Activated T-cell treated with anti-CD3 and anti-CD28 coated beads, Interleukin-2, amount 50 U/mL, for 24 hours (primary cell): ENCODE measurements at regions not wholly inside any gene's neighbourhood (a gene's known extent, or its start where the extent isn't known, plus 50 kb on each side); places are given as distances from the start of the nearest gene placed in this dataset.

Experiments
- DNase-seq: peaks from one replicate; pipeline ENCODE4 v3.0.0-alpha.2; 2020
- H3K27ac Mint-ChIP-seq: 2 replicates; pipeline ENCODE4 v1.8.0; 2020; ENCODE audit warnings: mild to moderate bottlenecking, mixed read lengths
- H3K27me3 Mint-ChIP-seq: 2 replicates; pipeline ENCODE4 v1.8.0; 2020; ENCODE audit warnings: mixed read lengths
- H3K36me3 Mint-ChIP-seq: 2 replicates; pipeline ENCODE4 v1.8.0; 2020; ENCODE audit warnings: low read depth, mixed read lengths
- H3K4me1 Mint-ChIP-seq: 2 replicates; pipeline ENCODE4 v1.8.0; 2020; ENCODE audit warnings: low read depth, mixed read lengths
- H3K4me3 Mint-ChIP-seq: 2 replicates; pipeline ENCODE4 v1.8.0; 2020; ENCODE audit warnings: mild to moderate bottlenecking, moderate library complexity, mixed read lengths
- H3K9me3 Mint-ChIP-seq: 2 replicates; pipeline ENCODE4 v1.8.0; 2020; ENCODE audit warnings: mixed read lengths

DNA sequence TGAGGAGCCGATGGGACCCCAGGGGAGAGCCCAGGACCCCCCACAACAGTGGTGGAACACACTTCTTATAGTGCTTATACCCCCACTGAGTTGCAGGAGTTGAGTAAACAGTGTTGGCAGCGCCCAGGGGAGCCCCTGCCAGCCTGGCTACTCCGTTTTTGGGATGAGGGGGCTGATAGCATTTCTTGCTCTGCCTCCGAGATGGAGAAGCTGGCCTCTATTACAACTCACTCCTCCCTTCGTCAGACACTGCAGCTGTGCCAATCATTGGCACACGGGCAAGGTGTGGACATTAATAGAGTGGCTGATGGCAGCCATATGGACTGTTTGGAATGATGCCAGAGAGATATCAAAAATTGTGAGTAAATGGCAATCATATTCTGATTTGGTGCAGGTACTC is 94.9 kb upstream of the TMPO start:
- Mint-ChIP-seq H3K4me3 (no peak overlapping the region), H3K27me3 (no peaks in the 10 kb centered on the region), H3K36me3 (no peaks in the 10 kb centered on the region)

DNA sequence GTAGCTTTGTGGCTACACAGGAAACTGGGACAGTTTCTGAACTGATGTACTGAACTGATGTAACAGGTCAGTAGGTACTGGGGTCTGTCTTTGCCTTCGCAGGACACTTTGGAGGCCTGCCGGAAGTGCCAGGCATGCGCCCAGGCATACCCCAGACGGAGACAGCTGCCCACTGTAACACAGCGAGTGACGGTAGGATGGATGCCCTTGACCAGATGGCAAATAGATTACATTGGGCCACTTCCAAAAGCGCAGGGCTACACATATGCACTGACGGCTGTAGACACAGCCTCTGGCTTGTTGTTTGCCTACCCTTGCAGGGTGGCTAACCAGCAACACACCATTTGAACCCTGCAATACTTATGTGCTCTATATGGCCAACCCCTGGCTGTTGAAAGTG is 94.1 kb upstream of the TMPO start:
- DNase-seq = no peak
- Mint-ChIP-seq H3K27me3 (no peaks in the 10 kb centered on the region), H3K9me3 (no peaks in the 10 kb centered on the region), H3K4me3 (no peak overlapping the region), H3K27ac (no peak overlapping the region), H3K4me1 (peaks cover 4% of the 10 kb centered on the region), H3K36me3 (no peaks in the 10 kb centered on the region)

More for the DNA sequence above, 94.9 kb upstream of the TMPO start:
- no peak for DNase-seq
- H3K27ac Mint-ChIP-seq = no peak overlapping the region
- peaks cover 4% of the 10 kb centered on the region for H3K4me1 Mint-ChIP-seq
- H3K9me3 Mint-ChIP-seq = no peaks in the 10 kb centered on the region

DNA sequence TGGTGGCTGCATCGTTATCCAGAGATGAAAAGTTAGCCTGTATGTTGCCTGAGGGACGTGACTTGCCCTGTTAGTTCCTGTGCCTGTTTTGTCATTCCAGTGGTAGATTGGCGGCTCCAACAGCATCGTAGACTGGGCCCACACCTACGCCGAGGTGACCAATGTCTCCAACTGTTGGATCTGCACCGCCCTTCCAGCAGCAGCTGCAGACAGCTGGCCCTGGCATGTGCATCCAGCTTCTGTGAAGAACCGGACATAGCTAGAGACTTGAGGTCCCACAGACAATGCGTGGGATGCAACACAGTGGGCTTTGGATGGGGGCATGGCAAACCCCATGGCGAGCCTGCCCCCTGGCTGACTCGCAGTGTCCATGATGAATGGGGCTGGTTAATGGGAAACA is 93.0 kb upstream of the TMPO start:
- Mint-ChIP-seq H3K4me1 (peaks cover 4% of the 10 kb centered on the region), H3K27me3 (no peaks in the 10 kb centered on the region), H3K9me3 (no peaks in the 10 kb centered on the region), H3K27ac (no peak overlapping the region), H3K4me3 (no peak overlapping the region), H3K36me3 (no peaks in the 10 kb centered on the region)
- no peak for DNase-seq

DNA sequence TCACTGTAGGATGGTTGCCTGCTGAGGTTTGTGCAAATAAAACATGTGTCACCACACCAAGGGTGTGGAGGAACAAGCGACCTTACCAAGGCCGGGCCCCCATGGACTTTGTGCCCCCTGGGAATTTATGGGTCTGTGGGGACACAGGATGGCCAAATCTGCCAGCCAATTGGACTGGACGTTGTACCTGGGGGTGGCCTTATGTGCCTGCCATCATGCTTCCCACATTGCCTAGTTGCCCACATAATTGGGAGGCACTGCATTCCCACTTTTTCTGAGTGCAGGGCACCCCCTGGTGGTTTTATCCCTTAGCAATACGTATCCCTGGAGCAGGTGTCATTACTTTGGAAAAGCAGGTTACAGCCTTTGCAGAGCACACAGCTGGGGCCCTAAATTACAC is 92.6 kb upstream of the TMPO start:
- no peak for DNase-seq
- Mint-ChIP-seq H3K4me3 (no peak overlapping the region), H3K36me3 (no peaks in the 10 kb centered on the region), H3K27me3 (no peaks in the 10 kb centered on the region), H3K27ac (no peak overlapping the region), H3K9me3 (no peaks in the 10 kb centered on the region), H3K4me1 (peaks cover 4% of the 10 kb centered on the region)

DNA sequence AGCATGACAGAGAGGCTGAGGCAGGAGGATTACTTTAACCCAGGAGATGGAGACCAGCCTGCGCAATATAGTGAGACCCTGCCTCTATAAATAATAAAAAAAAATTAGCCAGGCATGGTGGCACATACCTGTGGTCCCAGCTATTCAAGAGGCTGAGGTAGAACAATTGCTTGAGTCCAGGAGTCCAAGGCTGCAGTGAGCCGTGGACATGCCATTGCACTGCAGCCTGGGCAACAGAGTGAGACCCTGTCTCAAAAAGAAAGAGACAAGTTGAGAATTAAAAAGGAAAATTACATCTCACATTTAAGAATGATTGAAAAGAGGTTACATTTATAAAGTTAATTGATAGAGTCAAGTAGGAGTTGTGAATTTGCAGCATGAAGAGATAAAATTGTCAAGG is 91.4 kb upstream of the TMPO start:
- Mint-ChIP-seq H3K27ac (no peak overlapping the region), H3K27me3 (no peaks in the 10 kb centered on the region), H3K36me3 (no peaks in the 10 kb centered on the region), H3K9me3 (no peaks in the 10 kb centered on the region), H3K4me1 (peaks cover 4% of the 10 kb centered on the region), H3K4me3 (no peak overlapping the region)
- no peak for DNase-seq

DNA sequence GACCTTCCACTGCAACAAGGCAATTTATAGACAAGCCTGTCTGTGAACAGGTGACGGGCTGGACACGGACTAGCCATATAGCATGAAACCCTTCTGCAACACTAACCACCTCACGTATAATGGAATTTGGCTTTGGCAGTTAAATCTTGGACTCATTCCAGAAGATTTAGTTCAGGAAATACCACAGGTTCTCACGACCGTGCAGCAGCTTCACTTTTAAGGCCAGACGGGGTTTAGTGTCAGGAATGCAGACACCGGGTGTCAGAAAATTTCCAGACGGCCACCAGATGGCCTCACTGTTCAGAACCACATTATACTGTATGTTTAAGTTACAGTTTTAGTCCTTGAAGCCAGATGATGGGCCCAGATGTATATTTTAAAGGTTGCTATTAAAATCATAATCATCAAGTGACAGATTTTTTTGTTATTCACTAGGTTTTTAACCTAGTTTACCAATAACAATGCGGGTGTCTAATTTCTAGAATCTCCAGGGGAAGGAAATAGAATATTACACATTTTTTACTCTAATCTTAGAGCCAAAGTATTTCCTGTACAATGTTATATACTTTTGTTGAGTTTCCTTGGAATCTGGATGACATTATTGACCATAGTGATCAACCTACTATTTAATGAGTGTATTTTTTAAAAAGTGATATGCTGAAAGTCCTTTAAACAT is 90.5 kb upstream of the TMPO start:
- no peak overlapping the region for H3K4me3 Mint-ChIP-seq
- H3K9me3 Mint-ChIP-seq = no peaks in the 10 kb centered on the region
- H3K4me1 Mint-ChIP-seq = peaks cover 4% of the 10 kb centered on the region
- no peak overlapping the region for H3K27ac Mint-ChIP-seq
- no peaks in the 10 kb centered on the region for H3K27me3 Mint-ChIP-seq
- peak; percentile 58 for DNase-seq
- no peaks in the 10 kb centered on the region for H3K36me3 Mint-ChIP-seq

DNA sequence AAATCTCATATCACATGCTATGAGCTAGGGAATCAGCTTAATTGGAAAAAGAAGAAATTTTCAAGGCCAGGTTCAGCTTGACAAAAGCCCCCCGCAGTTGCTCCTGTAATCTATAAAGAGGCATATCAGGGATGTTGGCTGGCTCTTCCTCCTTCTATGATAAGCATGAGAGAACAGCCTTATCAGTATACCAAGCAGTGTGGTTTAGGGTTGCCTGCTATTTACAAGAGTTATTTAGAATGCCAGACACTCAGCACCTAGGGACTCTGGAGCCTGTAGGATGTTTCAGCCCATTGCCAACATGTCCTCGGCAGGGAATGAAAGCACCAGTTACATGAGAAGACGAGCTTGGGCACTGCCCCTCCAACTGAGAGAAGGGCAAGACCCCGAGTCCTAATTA is 89.5 kb upstream of the TMPO start:
- H3K4me3 Mint-ChIP-seq = no peak overlapping the region
- H3K4me1 Mint-ChIP-seq = peaks cover 4% of the 10 kb centered on the region
- no peak for DNase-seq
- H3K27ac Mint-ChIP-seq = no peak overlapping the region
- H3K9me3 Mint-ChIP-seq = no peaks in the 10 kb centered on the region
- H3K27me3 Mint-ChIP-seq = no peaks in the 10 kb centered on the region
- H3K36me3 Mint-ChIP-seq = no peaks in the 10 kb centered on the region

DNA sequence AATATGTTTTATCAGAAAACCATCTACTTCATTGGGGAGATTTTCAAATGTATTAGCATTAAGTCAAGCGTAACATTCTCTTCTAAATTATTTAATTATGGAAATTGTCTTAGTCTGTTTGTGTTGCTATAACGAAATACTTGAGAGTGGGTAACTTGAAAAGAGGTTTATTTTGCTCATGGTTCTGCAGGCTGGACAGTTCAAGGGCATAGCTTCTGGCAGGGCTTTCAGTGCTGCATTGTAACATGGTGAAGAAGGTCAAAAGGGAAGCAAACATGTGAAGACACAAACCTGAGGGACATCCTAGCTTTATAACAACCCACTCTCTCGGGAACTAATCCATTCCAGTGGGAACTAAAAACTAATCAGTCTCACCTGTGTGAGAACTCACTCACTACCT is 84.3 kb upstream of the TMPO start:
- peaks cover 19% of the 10 kb centered on the region for H3K27me3 Mint-ChIP-seq
- H3K4me1 Mint-ChIP-seq = no peaks in the 10 kb centered on the region
- peaks cover 9% of the 10 kb centered on the region for H3K9me3 Mint-ChIP-seq
- DNase-seq = no peak
- no peak overlapping the region for H3K4me3 Mint-ChIP-seq
- no peak overlapping the region for H3K27ac Mint-ChIP-seq
- H3K36me3 Mint-ChIP-seq = no peaks in the 10 kb centered on the region

DNA sequence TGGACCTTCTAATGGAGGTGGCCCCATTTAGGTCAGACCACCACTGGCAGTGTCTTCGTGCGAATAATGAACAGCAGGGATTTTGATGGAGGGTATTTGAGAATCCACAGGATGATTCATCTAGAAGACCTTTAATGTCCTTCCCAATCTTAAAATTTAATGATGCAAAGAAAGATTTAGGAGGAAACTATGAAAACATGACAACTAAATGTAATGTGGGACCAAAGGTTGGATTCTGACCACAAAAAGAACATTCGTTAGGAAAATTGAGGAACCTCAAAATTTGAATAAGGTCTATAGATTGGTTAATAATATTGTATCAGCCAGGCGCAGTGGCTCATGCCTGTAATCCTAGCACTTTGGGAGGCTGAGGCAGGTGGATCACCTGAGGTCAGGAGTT is 78.2 kb upstream of the TMPO start:
- H3K4me3 Mint-ChIP-seq = no peak overlapping the region
- peaks cover 6% of the 10 kb centered on the region for H3K4me1 Mint-ChIP-seq
- H3K36me3 Mint-ChIP-seq = no peaks in the 10 kb centered on the region
- no peak overlapping the region for H3K27ac Mint-ChIP-seq
- peaks cover 62% of the 10 kb centered on the region for H3K27me3 Mint-ChIP-seq
- DNase-seq = no peak
- H3K9me3 Mint-ChIP-seq = peaks cover 9% of the 10 kb centered on the region

DNA sequence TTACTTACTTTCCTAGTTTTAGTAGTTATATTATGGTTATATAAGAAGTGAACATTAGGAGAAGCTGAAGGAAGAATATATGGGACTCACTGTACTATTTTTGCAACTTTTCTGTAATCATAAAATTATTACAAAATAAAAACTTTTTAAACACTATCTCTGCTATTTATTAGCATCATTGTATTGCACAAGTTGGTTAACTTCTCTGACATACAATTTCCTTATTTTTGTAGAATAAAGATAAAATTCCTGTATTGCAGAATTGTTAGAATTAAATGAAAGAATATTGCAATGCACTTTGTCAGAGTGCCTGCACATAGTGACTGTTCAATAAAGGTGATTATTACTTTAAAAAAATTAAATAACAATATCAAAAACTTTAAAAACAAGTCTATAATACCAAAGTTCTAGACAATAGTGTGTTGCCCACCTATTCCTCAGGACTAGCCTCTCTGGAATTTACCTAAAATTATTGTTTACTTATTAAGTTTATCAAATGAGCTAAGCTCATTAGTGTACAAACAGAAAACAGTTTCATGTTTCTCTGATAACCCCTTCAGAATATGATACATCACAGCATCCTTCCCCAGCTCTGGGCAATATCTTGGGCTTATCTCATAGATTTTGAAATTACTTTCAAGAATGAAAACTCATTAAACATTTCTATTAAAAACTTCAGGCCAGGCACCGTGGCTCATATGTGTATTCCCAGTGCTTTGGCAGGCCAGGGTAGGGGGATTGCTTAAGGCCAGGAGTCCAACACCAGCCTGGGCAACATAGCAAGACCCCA is 77.4 kb upstream of the TMPO start:
- peaks cover 66% of the 10 kb centered on the region for H3K27me3 Mint-ChIP-seq
- no peaks in the 10 kb centered on the region for H3K36me3 Mint-ChIP-seq
- peaks cover 6% of the 10 kb centered on the region for H3K4me1 Mint-ChIP-seq
- no peak overlapping the region for H3K27ac Mint-ChIP-seq
- no peak overlapping the region for H3K4me3 Mint-ChIP-seq
- peaks cover 9% of the 10 kb centered on the region for H3K9me3 Mint-ChIP-seq
- no peak for DNase-seq

DNA sequence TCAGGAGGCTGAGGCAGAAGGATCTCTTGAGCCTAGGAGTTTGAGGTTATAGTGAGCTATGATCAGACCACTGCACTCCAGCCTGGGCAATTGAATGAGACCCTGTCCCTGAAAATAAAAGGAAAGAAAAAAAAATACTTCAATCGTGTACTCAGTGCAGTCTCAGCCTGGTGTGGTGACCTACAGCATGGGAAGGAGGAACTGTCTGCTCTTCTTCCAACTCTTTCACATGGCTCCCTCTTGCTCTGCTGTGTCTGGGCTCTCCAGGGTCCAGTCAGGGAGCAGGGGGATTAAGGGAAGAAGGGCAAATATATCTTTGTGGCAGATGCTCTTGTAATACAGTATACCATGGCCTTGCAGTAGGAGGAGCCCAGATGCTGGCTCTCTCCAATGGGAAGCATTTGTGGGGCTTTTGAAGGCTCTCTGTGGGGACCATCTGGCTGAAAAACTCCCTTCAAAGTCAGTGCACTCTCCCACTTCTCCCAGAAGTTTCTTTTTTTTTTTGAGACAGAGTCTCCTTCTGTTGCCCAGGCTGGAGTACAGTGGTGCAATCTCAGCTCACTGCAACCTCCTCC is 76.6 kb upstream of the TMPO start:
- H3K9me3 Mint-ChIP-seq = peaks cover 9% of the 10 kb centered on the region
- peaks cover 6% of the 10 kb centered on the region for H3K4me1 Mint-ChIP-seq
- no peak overlapping the region for H3K27ac Mint-ChIP-seq
- no peak overlapping the region for H3K4me3 Mint-ChIP-seq
- H3K36me3 Mint-ChIP-seq = no peaks in the 10 kb centered on the region
- no peak for DNase-seq
- peaks cover 63% of the 10 kb centered on the region for H3K27me3 Mint-ChIP-seq

DNA sequence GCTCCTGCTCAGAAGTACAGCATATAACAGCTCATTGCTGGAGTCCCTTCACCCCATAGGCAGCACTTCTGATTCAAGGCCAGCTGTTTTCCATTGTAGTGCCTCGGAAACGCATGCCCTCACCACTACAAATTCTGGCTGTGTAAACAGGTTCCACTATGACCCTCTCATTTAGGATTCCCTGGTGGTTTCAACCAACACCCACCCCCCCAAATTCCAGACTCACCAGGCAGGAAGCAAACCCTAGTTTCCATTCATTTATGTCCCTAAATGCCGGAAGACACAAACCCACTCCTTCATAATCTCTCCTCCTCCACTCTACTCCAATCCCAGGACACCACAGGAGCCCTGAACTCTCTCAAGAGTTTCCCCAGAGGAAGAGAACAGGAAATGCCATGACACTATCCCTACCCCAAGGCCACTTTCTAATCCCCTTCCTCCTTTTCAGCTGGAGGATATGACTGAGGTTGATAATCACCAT is 75.9 kb upstream of the TMPO start:
- Mint-ChIP-seq H3K9me3 (peaks cover 9% of the 10 kb centered on the region), H3K4me1 (peaks cover 6% of the 10 kb centered on the region), H3K4me3 (no peak overlapping the region), H3K36me3 (no peaks in the 10 kb centered on the region), H3K27ac (no peak overlapping the region), H3K27me3 (peaks cover 63% of the 10 kb centered on the region)
- DNase-seq = no peak

DNA sequence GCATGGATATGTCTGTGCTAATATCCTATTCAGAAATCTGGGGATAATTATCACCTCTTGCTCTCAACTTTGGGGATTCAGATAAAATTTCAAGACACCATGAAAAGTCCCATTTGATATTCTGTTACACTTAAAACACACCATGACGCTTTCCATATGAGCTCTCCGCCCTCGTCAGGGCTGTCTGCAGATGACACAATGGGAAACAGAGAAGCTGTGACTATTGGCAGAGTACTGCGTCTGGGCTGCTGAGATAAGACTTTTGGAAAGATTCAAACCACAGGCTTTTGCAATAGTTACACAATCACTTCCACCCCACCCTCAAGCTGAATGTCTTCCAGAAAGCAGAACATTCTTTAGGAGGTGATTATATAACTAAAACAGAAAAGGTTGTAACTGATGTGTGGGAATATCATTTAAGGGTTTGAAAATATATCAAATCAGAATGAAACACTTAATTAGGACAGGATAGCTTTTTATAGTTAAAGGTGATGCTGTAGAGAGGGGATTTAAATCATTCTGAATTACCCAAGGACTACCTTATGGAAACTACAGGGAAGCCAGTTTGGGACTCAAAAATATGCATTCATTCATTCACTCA is 75.3 kb upstream of the TMPO start:
- H3K27ac Mint-ChIP-seq = no peak overlapping the region
- H3K4me3 Mint-ChIP-seq = no peak overlapping the region
- H3K27me3 Mint-ChIP-seq = peaks cover 57% of the 10 kb centered on the region
- H3K4me1 Mint-ChIP-seq = peaks cover 6% of the 10 kb centered on the region
- no peaks in the 10 kb centered on the region for H3K36me3 Mint-ChIP-seq
- DNase-seq = no peak
- peaks cover 6% of the 10 kb centered on the region for H3K9me3 Mint-ChIP-seq

DNA sequence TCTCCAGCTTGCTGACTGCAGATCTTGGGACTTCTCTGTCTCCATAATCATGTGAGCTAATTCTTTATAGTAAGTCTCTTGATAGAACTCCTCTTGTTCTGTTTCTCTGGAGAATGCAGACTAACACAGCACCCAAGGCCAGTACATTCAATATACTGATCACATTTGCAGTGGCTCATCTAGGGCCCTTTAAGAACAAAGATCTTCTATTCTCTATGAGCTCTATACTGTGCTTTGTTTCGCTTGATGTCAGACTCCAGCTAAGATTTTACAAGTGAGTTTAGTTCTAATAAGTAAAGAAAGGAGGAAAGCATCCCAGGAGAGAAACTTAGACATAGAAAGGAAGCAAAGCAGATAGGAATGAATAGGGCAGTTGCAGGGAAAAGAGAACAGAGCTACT is 69.3 kb upstream of the TMPO start:
- no peak overlapping the region for H3K27ac Mint-ChIP-seq
- no peak overlapping the region for H3K4me3 Mint-ChIP-seq
- no peaks in the 10 kb centered on the region for H3K4me1 Mint-ChIP-seq
- H3K27me3 Mint-ChIP-seq = peaks cover 30% of the 10 kb centered on the region
- no peaks in the 10 kb centered on the region for H3K36me3 Mint-ChIP-seq
- no peaks in the 10 kb centered on the region for H3K9me3 Mint-ChIP-seq
- DNase-seq = no peak

DNA sequence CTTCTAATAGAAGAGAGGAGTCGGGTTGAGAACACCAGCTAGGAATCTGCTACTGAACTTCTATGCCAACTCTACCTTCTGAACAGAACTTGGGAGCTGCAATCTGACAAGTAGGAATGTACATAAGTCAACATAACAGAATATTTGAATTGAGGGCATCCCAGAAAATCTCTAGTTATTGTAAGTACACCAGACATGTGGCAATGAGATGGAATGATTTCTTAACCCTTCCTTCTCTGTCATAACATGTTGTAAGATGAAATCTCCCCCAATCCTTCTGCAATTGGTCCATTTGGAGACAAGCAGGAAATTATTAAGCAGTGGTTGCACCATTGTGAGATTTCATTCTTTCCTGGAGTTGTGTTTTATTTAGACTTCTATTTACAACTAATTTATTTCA is 68.7 kb upstream of the TMPO start:
- DNase-seq = no peak
- peaks cover 26% of the 10 kb centered on the region for H3K27me3 Mint-ChIP-seq
- H3K36me3 Mint-ChIP-seq = no peaks in the 10 kb centered on the region

More for the DNA sequence above, 68.7 kb upstream of the TMPO start:
- Mint-ChIP-seq H3K4me1 (no peaks in the 10 kb centered on the region), H3K4me3 (no peak overlapping the region), H3K9me3 (no peaks in the 10 kb centered on the region), H3K27ac (no peak overlapping the region)
